GM19463 (cell line): ENCODE measurements at regions not wholly inside any gene's neighbourhood (a gene's known extent, or its start where the extent isn't known, plus 50 kb on each side); places are given as distances from the start of the nearest gene placed in this dataset.
"Not testable (repeated sequence)": the region's sequence is repeated elsewhere in the genome, so short reads cannot be mapped to it uniquely, and the experiment has no call there.

ENCODE experiments used
- ATAC-seq: cut with Tn5 transposase; IDR thresholded peaks from one replicate; pipeline ENCODE4 v1.9.1; 2021; ENCODE audit warnings: mild to moderate bottlenecking, moderate library complexity; ENCODE audit not compliant: unreplicated experiment

DNA sequence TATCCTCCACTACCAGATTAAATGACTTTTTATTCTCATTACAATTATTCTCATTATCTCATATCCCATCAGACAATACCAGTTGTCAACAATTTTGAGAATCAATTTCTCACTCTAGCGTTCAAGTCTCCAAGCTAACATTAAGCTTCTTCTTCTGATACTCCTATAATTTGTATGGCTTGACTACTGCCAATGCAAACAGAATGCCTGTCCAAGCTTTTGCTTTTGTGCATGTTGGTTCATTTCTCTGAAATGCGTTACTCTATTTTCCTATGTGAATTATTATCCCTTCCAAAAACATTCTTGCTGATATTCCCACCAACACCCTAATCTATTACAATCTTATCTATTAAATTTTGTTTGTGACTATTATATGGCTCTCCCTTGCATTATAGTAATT lies 1602.3 kb downstream of the C4orf33 start:
- no peak for ATAC-seq

DNA sequence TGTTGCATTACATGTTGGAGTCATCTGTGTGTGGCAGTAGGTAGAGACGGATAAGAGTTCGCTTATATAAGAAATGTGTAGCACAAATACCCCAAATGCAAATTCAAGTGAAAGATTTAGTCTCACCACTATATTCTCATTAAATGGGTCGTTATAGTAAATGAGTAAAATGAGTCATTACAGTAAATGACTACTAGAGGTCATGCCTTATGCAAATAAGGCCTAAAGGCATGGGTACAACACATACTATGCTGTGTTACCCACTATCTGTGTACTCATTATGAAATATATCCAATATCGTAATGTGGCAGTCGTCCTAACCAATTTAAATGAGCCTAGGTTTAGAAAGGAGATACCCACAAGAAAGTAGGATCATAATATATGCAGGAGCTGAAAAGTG lies 1603.1 kb downstream of the C4orf33 start:
- ATAC-seq = no peak

GRCh38 chr4:130703211-130703935 lies 1607.4 kb downstream of the C4orf33 start:
- ATAC-seq = no peak

DNA sequence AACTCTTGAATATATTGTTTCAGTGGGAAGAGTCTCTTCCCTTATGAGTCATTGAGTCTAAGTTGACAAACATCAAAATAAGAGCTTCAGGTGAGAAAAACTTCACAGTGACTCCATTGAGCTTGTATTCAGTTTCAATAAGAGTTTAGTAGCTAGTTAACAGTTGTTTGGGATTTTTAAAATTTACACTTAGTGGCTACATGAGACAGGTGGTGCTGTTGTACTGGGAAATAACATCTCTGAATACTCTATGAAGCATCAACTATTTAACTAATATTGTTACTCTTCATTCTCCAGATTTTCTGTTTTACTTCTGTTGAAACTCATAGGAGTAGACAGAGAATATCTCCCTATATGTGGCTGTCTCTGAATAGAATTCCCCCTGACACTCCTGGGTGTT lies 1609.1 kb downstream of the C4orf33 start:
- ATAC-seq = no peak

DNA sequence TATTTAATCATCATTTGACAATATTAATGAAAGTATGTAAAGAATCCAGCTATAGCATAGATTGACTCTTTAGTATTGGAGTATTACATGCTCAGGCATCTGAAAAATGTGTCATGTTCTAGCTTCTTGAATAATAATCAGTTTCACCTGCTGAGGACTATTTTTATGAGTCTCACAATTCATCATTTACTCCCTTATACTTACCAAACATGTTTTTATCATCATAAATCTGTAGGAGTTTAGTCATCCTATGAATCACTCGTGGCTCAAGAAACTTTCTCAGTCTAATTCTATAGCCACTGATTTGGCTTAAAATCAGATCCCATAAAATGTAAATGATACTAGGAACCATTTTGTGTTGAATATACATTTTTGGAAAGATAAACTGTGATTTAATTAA lies 1616.1 kb downstream of the C4orf33 start:
- no peak for ATAC-seq

DNA sequence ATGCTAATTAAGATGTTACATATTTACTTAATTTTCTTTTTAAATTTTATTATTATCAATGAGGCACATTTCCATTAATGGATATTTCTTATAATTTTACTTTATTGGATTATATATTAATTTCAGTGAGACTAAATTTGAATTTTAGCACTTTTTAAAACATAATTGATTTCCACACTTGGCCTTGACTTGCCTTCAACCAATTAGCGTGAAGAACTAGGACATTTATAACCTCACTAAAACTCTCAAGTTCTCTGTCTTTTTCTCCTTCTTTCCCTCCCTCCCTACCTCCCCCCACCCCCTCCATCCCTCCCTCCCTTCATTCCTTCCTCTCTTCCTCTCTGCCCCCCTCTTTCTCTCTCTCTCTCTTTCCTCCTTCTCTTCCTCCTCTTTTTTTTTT lies 1618.1 kb downstream of the C4orf33 start:
- ATAC-seq = no peak

GRCh38 chr4:130722361-130722760 lies 1626.4 kb downstream of the C4orf33 start:
- no peak for ATAC-seq

- ATAC-seq = no peak
Observed at GRCh38 chr4:130736436-130737185, 1640.7 kb downstream of the C4orf33 start.

- no peak for ATAC-seq
Observed at GRCh38 chr4:130738233-130738632, 1642.3 kb downstream of the C4orf33 start.

- ATAC-seq = no peak
Observed at GRCh38 chr4:130747842-130748241, 1651.9 kb downstream of the C4orf33 start.

DNA sequence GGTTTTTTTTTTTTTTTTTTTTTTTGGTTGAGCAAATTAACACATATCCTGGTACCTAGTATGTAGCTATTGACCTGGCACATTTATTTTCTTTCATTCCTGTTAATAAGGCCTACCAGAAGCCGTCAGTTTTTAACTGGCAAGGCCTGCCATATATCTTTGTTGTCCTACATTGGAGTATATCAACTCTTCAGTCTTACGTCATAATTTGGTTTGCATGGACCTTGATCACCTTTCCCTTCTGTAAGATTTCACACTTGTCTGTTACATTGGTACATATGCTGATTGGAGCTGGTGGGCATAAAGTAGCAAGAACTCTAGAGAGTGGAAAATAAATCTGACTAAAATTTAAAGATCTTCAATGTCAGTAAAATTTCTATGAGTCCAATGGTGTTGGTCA lies 1658.0 kb downstream of the C4orf33 start:
- ATAC-seq = no peak

GRCh38 chr4:130760246-130760645 lies 1664.3 kb downstream of the C4orf33 start:
- no peak for ATAC-seq

DNA sequence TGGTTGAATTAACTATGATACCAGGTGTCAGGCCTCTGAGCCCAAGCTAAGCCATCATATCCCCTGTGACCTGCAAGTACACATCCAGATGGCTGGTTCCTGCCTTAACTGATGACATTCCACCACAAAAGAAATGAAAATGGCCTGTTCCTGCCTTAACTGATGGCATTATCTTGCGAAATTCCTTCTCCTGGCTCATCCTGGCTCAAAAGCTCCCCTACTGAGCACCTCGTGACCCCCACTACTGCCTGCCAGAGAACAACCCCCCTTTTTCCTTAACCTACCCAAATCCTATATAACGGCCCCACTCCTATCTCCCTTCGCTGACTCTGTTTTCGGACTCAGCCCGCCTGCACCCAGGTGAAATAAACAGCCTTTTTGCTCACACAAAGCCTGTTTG lies 1671.4 kb downstream of the C4orf33 start:
- ATAC-seq = not testable (repeated sequence)

DNA sequence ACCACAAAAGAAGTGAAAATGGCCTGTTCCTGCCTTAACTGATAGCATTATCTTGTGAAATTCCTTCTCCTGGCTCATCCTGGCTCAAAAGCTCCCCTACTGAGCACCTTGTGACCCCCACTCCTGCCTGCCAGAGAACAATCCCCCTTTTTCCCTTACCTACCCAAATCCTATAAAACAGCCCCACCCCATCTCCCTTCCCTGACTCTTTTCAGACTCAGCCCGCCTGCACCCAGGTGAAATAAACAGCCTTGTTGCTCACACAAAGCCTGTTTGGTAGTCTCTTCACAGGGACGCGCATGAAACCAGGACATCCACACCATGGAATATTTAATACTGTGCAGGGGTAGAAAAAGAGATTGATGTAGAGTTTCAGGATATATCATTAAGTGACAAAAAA lies 1677.0 kb downstream of the C4orf33 start:
- not testable (repeated sequence) for ATAC-seq

DNA sequence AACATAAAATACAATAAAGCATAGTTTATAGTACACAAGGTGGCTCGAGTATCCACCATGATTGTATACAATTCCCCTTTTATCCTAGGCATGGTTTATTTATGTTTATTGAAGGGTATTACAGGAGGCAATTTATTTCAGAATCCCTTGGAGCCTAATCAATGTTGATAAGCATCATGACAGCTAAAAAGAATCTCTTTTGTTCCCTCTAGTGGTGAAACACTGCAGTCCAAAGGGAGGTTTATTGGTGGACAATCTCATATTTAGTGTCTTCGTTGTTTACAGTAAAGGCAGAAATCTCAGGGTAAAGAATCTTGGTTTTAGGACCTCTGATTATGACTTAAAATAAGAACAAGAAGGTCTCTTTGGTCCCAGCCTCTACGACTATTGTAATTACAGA lies 1712.5 kb downstream of the C4orf33 start:
- no peak for ATAC-seq

- no peak for ATAC-seq
Observed at GRCh38 chr4:130812117-130812765, 1716.3 kb downstream of the C4orf33 start.

- no peak for ATAC-seq
Observed at GRCh38 chr4:130814896-130815295, 1718.9 kb downstream of the C4orf33 start.

- no peak for ATAC-seq
Observed at GRCh38 chr4:130820448-130820847, 1724.5 kb downstream of the C4orf33 start.

GRCh38 chr4:130825284-130825683 lies 1729.3 kb downstream of the C4orf33 start:
- ATAC-seq = no peak

GRCh38 chr4:130850019-130850524 lies 1754.1 kb downstream of the C4orf33 start:
- ATAC-seq = no peak

DNA sequence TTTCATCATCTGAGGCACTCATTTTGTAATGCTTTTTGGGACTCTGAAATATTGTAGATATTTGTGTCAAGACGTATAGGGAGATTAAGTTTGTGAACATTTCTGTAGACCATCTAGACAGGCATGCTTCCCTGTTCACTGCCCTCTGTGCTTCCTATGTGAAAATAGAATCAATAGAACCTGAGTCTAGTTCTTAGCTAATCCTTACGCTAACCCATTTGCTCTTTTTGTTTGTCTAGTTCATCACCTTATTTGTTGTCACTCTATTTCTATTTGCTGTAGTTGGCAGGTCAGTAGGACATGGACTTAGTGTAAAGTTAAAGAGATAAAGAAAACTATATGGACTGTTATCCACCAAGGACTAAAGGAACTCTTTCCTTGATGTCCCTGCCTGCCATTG lies 1755.2 kb downstream of the C4orf33 start:
- no peak for ATAC-seq

GRCh38 chr4:130851932-130852331 lies 1756.0 kb downstream of the C4orf33 start:
- ATAC-seq = no peak
